ENCODE measurements at regions not wholly inside any gene's neighbourhood (a gene's known extent, or its start where the extent isn't known, plus 50 kb on each side); places are given as distances from the start of the nearest gene placed in this dataset.

DNA sequence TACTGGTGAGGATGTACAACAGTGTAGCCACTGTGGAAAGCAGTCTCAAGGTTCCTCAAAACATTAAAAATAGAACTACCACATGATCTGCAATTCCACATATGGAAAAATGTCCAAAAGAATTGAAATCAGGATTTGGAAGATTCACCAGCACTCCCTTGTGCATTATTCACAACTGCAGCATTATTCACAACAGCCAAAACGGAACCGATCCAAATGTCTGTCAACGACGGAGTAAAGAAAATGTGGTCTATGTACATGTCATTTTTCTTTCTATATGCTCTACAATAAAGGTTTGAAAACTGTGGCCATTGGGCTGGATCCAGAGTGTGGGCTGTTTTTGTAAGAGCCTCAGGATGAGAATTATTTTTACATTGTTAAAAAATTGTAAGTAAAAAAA lies 1206.1 kb upstream of the CELF2 start:
- H3K36me3 ChIP-seq (ENCODE audit: insufficient read depth, low read length): no peaks in the 10 kb centered on the region
- no peak overlapping the region for H2AFZ ChIP-seq (ENCODE audit: low read depth, low read length)
- H3K27me3 ChIP-seq (ENCODE audit: insufficient read depth, low read length): no peaks in the 10 kb centered on the region
- H3K4me1 ChIP-seq (ENCODE audit: insufficient read depth, low read length): no peaks in the 10 kb centered on the region
- no peaks in the 10 kb centered on the region for H3K9me3 ChIP-seq (ENCODE audit: low read length)
- no peak overlapping the region for H3K4me3 ChIP-seq (ENCODE audit: low read length)

DNA sequence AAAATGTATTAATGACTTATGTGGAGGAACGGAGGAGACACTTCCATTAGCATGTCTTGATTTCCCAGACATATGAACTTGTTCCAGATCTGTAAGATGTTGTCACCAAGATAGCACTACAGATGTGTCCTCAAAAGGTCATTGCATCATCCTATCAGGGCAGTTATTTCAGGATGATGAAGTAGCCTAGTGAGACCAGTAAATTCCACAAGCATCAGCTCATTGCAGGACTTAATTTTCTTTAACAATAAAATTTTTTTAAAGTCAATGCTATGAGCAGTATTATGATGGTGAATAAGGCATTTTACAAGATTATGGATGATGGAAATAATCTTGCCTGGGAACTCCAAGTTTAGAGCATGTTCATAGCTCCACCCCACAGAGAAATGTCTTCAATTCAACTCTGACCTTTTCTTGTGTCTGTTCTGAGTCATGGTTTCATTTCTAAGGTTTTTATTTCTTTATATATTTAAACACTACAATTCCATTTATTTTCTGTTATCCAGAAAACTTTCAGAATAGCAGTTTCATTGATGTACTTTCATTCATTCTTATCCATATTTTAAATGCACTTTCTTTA lies 1203.3 kb upstream of the CELF2 start:
- Histone ChIP-seq H3K27me3 (ENCODE audit: insufficient read depth, low read length) (no peaks in the 10 kb centered on the region), H3K4me1 (ENCODE audit: insufficient read depth, low read length) (no peaks in the 10 kb centered on the region), H3K36me3 (ENCODE audit: insufficient read depth, low read length) (no peaks in the 10 kb centered on the region), H2AFZ (ENCODE audit: low read depth, low read length) (no peak overlapping the region), H3K4me3 (ENCODE audit: low read length) (no peak overlapping the region), H3K9me3 (ENCODE audit: low read length) (no peaks in the 10 kb centered on the region)

DNA sequence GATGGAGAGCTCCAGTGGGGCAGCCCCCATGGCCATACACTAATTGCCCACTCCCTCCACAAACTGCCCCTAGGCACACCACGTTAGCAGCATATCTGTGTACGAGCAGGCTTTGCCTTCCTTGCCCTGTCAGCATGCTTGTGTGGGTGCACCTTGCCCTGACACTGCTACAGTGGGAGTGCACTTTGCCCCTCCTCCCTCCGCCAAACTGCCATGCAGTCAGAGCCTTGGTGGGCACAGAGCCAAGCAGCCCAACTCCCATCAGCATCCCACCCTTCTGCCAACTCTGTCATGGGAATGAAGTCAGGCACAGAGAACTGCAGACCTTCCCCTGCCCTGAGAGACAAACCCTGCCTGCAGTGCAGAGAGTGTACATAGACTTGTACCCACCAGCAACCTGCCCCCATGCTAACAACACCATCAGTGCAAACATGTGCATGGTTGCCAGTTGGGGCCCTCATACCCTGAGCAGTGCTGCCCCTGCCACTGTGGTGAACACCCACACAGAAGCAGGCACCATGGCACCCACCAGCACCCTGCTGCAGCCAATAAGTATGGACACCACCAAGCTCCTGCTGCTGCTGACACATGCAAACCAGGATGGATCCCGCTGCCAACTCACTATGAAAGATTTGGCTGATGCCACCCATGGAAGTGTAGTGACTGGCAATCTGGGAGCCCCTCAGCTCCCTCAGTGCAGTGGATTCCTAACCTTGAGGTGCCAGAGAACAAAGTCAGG lies 1197.7 kb upstream of the CELF2 start:
- Histone ChIP-seq H3K4me3 (ENCODE audit: low read length) (no peak overlapping the region), H3K4me1 (ENCODE audit: insufficient read depth, low read length) (peaks cover 4% of the 10 kb centered on the region), H3K36me3 (ENCODE audit: insufficient read depth, low read length) (no peaks in the 10 kb centered on the region), H3K27me3 (ENCODE audit: insufficient read depth, low read length) (peaks cover 3% of the 10 kb centered on the region), H3K9me3 (ENCODE audit: low read length) (no peaks in the 10 kb centered on the region), H2AFZ (ENCODE audit: low read depth, low read length) (no peak overlapping the region)

DNA sequence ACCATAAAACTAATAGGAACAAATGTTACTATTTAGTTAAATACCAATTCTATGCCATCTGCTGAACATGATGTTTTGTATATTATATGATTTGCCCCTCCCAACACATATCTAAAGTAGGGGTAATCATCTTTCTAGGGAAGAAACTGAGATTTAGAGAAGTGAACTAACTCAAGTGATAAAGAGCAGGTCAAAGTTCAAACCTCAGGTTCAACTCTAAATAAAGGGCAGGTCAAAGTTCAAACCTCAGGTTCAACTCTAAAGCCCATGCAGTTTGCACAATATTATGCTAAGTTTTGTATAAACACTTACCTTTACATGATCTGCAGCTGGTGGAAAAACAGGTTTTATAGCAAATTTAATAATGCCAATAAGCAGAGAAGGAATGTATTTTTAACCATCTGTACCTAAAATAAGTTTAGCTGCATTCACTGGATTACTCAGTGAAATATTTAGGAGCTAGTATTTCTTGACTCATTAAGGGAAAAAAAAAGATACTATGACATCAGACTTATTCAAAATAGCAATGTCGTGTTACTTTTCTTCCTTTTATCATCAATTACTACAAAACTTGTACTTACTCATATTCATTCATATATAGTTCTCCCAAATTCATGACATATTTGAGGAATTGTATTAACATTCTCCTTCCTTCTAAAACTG lies 1194.3 kb upstream of the CELF2 start:
- no peaks in the 10 kb centered on the region for H3K36me3 ChIP-seq (ENCODE audit: insufficient read depth, low read length)
- H3K9me3 ChIP-seq (ENCODE audit: low read length): no peaks in the 10 kb centered on the region
- no peak overlapping the region for H2AFZ ChIP-seq (ENCODE audit: low read depth, low read length)
- peaks cover 3% of the 10 kb centered on the region for H3K27me3 ChIP-seq (ENCODE audit: insufficient read depth, low read length)
- H3K4me1 ChIP-seq (ENCODE audit: insufficient read depth, low read length): peaks cover 10% of the 10 kb centered on the region
- no peak overlapping the region for H3K4me3 ChIP-seq (ENCODE audit: low read length)

GRCh38 chr10:9824631-9825071 lies 1193.0 kb upstream of the CELF2 start:
- H3K27me3 ChIP-seq (ENCODE audit: insufficient read depth, low read length): peaks cover 3% of the 10 kb centered on the region
- H3K4me1 ChIP-seq (ENCODE audit: insufficient read depth, low read length): peaks cover 10% of the 10 kb centered on the region
- no peaks in the 10 kb centered on the region for H3K9me3 ChIP-seq (ENCODE audit: low read length)
- no peak overlapping the region for H2AFZ ChIP-seq (ENCODE audit: low read depth, low read length)
- H3K4me3 ChIP-seq (ENCODE audit: low read length): no peak overlapping the region
- H3K36me3 ChIP-seq (ENCODE audit: insufficient read depth, low read length): no peaks in the 10 kb centered on the region

- Histone ChIP-seq H3K9me3 (ENCODE audit: low read length) (no peaks in the 10 kb centered on the region), H2AFZ (ENCODE audit: low read depth, low read length) (no peak overlapping the region), H3K36me3 (ENCODE audit: insufficient read depth, low read length) (no peaks in the 10 kb centered on the region), H3K4me1 (ENCODE audit: insufficient read depth, low read length) (peaks cover 10% of the 10 kb centered on the region), H3K27me3 (ENCODE audit: insufficient read depth, low read length) (no peaks in the 10 kb centered on the region), H3K4me3 (ENCODE audit: low read length) (no peak overlapping the region)
These were observed 1192.1 kb upstream of the CELF2 start for GRCh38 chr10:9825491-9826018.

DNA sequence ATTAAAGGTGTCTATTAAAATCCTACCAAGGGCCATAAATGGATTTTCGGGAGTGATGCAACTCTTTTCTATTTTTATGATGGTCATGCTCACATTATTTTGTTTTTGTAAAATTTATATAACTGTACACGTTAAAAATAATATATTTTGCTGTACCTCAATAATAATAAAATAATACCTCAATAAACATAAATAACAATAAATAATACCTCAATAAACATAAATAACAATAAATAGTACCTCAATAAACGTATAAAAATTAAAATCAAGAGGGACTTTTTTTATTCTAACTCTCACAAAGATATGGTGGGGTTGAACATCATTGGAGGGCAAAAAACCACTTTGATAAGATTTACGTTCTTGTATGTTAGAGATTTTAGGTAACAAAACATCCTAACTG lies 1189.6 kb upstream of the CELF2 start:
- Histone ChIP-seq H3K4me3 (ENCODE audit: low read length) (no peak overlapping the region), H3K36me3 (ENCODE audit: insufficient read depth, low read length) (no peaks in the 10 kb centered on the region), H3K4me1 (ENCODE audit: insufficient read depth, low read length) (peaks cover 10% of the 10 kb centered on the region), H3K9me3 (ENCODE audit: low read length) (no peaks in the 10 kb centered on the region), H3K27me3 (ENCODE audit: insufficient read depth, low read length) (no peaks in the 10 kb centered on the region), H2AFZ (ENCODE audit: low read depth, low read length) (no peak overlapping the region)

DNA sequence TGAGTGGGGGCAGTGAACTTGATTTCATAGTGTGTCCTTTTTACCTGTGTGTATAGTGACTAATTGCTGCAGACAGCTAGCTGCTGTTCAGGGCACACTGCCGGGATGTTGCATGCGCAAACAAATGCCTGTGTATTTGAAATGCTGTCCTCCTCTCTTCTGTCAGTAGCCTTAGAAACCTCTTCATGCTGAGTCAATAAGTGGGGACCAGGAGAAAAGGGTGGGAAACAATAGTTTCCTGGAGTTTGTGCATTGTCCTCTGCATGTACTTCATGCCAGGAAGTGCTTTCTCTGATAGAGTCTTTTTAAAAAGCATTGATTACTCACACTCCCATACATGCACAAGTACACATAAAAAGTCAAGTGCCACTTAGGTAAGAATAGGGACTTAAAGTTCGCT lies 1183.7 kb upstream of the CELF2 start:
- peaks cover 3% of the 10 kb centered on the region for H3K4me1 ChIP-seq (ENCODE audit: insufficient read depth, low read length)
- H3K27me3 ChIP-seq (ENCODE audit: insufficient read depth, low read length): no peaks in the 10 kb centered on the region
- H3K36me3 ChIP-seq (ENCODE audit: insufficient read depth, low read length): no peaks in the 10 kb centered on the region
- H3K9me3 ChIP-seq (ENCODE audit: low read length): no peaks in the 10 kb centered on the region
- no peak overlapping the region for H2AFZ ChIP-seq (ENCODE audit: low read depth, low read length)
- no peak overlapping the region for H3K4me3 ChIP-seq (ENCODE audit: low read length)

DNA sequence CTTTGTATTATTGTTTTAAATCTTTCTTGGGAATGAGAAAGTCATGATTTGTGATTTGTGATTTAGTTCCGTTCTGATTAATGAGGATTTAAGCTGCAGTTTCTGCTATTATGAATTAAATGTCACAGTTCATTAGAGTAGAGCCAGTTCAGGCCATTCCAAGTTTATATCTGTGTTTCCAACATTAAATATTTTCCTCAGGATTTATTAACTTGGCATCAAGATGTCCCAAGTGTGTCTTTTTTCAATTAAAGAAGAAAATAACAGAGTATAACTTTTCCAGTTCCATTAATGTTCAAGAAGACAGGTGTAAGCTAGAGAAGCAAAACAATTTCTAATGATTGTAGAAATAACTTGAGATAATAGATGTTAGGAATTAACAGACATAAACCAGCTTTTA lies 1183.2 kb upstream of the CELF2 start:
- Histone ChIP-seq H3K27me3 (ENCODE audit: insufficient read depth, low read length) (no peaks in the 10 kb centered on the region), H3K4me3 (ENCODE audit: low read length) (no peak overlapping the region), H3K36me3 (ENCODE audit: insufficient read depth, low read length) (no peaks in the 10 kb centered on the region), H2AFZ (ENCODE audit: low read depth, low read length) (no peak overlapping the region), H3K9me3 (ENCODE audit: low read length) (no peaks in the 10 kb centered on the region), H3K4me1 (ENCODE audit: insufficient read depth, low read length) (peaks cover 3% of the 10 kb centered on the region)

DNA sequence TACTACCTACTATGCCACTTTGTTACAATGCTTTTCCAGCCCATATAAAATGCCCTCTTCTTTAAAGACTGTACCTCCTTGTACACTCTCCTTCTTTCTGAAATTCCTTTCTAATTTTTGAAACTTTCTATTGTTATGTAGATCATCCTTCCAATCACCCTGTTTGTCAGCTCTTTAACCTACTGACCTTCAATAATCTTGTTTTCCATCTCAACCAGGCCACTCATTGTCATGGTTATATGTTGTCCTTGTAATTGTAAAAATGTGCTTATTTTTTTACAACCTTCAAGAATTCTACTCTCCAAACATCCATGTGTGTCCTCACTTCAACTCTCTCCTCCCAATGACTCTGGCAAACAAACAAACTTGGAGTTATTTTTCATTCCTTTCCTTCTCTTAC lies 1172.6 kb upstream of the CELF2 start:
- H3K36me3 ChIP-seq (ENCODE audit: insufficient read depth, low read length): no peaks in the 10 kb centered on the region
- no peak overlapping the region for H3K4me3 ChIP-seq (ENCODE audit: low read length)
- H3K27me3 ChIP-seq (ENCODE audit: insufficient read depth, low read length): no peaks in the 10 kb centered on the region
- H2AFZ ChIP-seq (ENCODE audit: low read depth, low read length): no peak overlapping the region
- H3K9me3 ChIP-seq (ENCODE audit: low read length): no peaks in the 10 kb centered on the region
- H3K4me1 ChIP-seq (ENCODE audit: insufficient read depth, low read length): no peaks in the 10 kb centered on the region

GRCh38 chr10:9848278-9848677 lies 1169.4 kb upstream of the CELF2 start:
- H2AFZ ChIP-seq (ENCODE audit: low read depth, low read length): no peak overlapping the region
- H3K4me1 ChIP-seq (ENCODE audit: insufficient read depth, low read length): no peaks in the 10 kb centered on the region
- no peak overlapping the region for H3K4me3 ChIP-seq (ENCODE audit: low read length)
- H3K9me3 ChIP-seq (ENCODE audit: low read length): no peaks in the 10 kb centered on the region
- no peaks in the 10 kb centered on the region for H3K27me3 ChIP-seq (ENCODE audit: insufficient read depth, low read length)
- H3K36me3 ChIP-seq (ENCODE audit: insufficient read depth, low read length): no peaks in the 10 kb centered on the region

DNA sequence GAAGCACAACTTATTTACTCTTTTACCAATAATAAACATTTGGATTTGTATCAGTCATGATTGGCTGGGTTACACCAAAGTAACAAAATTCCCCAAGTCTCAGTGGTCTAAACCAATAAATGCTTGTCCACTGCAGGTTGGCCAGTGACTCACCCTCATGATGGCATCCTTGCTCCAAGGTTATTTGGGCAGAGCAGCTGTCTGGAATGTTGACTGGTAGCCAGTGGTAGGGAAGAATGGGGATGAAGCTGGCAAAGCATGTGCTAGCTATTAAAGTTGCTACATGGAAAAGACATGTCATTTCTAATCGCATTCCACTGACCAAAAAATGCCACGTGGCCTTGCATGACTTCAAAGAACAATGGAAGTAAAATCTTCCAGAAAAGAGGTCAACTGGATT lies 1168.7 kb upstream of the CELF2 start:
- Histone ChIP-seq H3K4me1 (ENCODE audit: insufficient read depth, low read length) (no peaks in the 10 kb centered on the region), H3K36me3 (ENCODE audit: insufficient read depth, low read length) (no peaks in the 10 kb centered on the region), H3K9me3 (ENCODE audit: low read length) (no peaks in the 10 kb centered on the region), H3K27me3 (ENCODE audit: insufficient read depth, low read length) (no peaks in the 10 kb centered on the region), H2AFZ (ENCODE audit: low read depth, low read length) (no peak overlapping the region), H3K4me3 (ENCODE audit: low read length) (no peak overlapping the region)

GRCh38 chr10:9850415-9850814 lies 1167.3 kb upstream of the CELF2 start:
- no peak overlapping the region for H3K4me3 ChIP-seq (ENCODE audit: low read length)
- no peaks in the 10 kb centered on the region for H3K9me3 ChIP-seq (ENCODE audit: low read length)
- no peaks in the 10 kb centered on the region for H3K27me3 ChIP-seq (ENCODE audit: insufficient read depth, low read length)
- no peaks in the 10 kb centered on the region for H3K4me1 ChIP-seq (ENCODE audit: insufficient read depth, low read length)
- H3K36me3 ChIP-seq (ENCODE audit: insufficient read depth, low read length): no peaks in the 10 kb centered on the region
- H2AFZ ChIP-seq (ENCODE audit: low read depth, low read length): no peak overlapping the region

Measured in neuron (in vitro differentiated cells).